NCI-H774 (cell line): ENCODE measurements at regions not wholly inside any gene's neighbourhood (a gene's known extent, or its start where the extent isn't known, plus 50 kb on each side); places are given as distances from the start of the nearest gene placed in this dataset.

Experiments used
- DNase-seq: peaks from one replicate; lab custom pipeline; 2025; lab: John Stamatoyannopoulos, UW

GRCh38 chr16:7185165-7185564, 147.5 kb upstream of the RBFOX1 start:
- DNase-seq: no peak

- no peak for DNase-seq
Observed at GRCh38 chr16:7183768-7184167, 148.9 kb upstream of the RBFOX1 start.

GRCh38 chr16:7182510-7183109, 150.0 kb upstream of the RBFOX1 start:
- no peak for DNase-seq

- DNase-seq: no peak
Observed at GRCh38 chr16:7177875-7178274, 154.8 kb upstream of the RBFOX1 start.

- no peak for DNase-seq
Observed at GRCh38 chr16:7171151-7171550, 161.5 kb upstream of the RBFOX1 start.

GRCh38 chr16:7167626-7168025, 165.0 kb upstream of the RBFOX1 start:
- DNase-seq: no peak

- DNase-seq: no peak
Observed at GRCh38 chr16:7161891-7162290, 170.8 kb upstream of the RBFOX1 start.

- no peak for DNase-seq
Observed at GRCh38 chr16:7160093-7160492, 172.6 kb upstream of the RBFOX1 start.

- no peak for DNase-seq
Observed at GRCh38 chr16:7158481-7158880, 174.2 kb upstream of the RBFOX1 start.

- DNase-seq: no peak
Observed at GRCh38 chr16:7150230-7150629, 182.4 kb upstream of the RBFOX1 start.

- no peak for DNase-seq
Observed at GRCh38 chr16:7148606-7149005, 184.0 kb upstream of the RBFOX1 start.

- no peak for DNase-seq
Observed at GRCh38 chr16:7140899-7141298, 191.7 kb upstream of the RBFOX1 start.

GRCh38 chr16:7137560-7138330, 194.9 kb upstream of the RBFOX1 start:
- no peak for DNase-seq

GRCh38 chr16:7132465-7132864, 200.2 kb upstream of the RBFOX1 start:
- DNase-seq: no peak

GRCh38 chr16:7124701-7125100, 207.9 kb upstream of the RBFOX1 start:
- DNase-seq: no peak

GRCh38 chr16:7124242-7124641, 208.4 kb upstream of the RBFOX1 start:
- DNase-seq: no peak

GRCh38 chr16:7116734-7117133, 215.9 kb upstream of the RBFOX1 start:
- no peak for DNase-seq

- DNase-seq: no peak
Observed at GRCh38 chr16:7115898-7116297, 216.7 kb upstream of the RBFOX1 start.

- no peak for DNase-seq
Observed at GRCh38 chr16:7113949-7114348, 218.7 kb upstream of the RBFOX1 start.

- no peak for DNase-seq
Observed at GRCh38 chr16:7113395-7113794, 219.2 kb upstream of the RBFOX1 start.

- no peak for DNase-seq
Observed at GRCh38 chr16:7111265-7111664, 221.4 kb upstream of the RBFOX1 start.

- DNase-seq: no peak
Observed at GRCh38 chr16:7107436-7107835, 225.2 kb upstream of the RBFOX1 start.

- DNase-seq: no peak
Observed at GRCh38 chr16:7103056-7103455, 229.6 kb upstream of the RBFOX1 start.

- DNase-seq: no peak
Observed at GRCh38 chr16:7101054-7101453, 231.6 kb upstream of the RBFOX1 start.
